Activated naive CD8-positive, alpha-beta T cell treated with anti-CD3 and anti-CD28 coated beads, Interleukin-2, amount 50 U/mL, for 16 hours (primary cell): ENCODE measurements at regions not wholly inside any gene's neighbourhood (a gene's known extent, or its start where the extent isn't known, plus 50 kb on each side); places are given as distances from the start of the nearest gene placed in this dataset.

Experiments used
- DNase-seq: peaks from one replicate; pipeline ENCODE4 v3.0.0-alpha.2; 2020; ENCODE audit warnings: low read depth, low spot score

DNA sequence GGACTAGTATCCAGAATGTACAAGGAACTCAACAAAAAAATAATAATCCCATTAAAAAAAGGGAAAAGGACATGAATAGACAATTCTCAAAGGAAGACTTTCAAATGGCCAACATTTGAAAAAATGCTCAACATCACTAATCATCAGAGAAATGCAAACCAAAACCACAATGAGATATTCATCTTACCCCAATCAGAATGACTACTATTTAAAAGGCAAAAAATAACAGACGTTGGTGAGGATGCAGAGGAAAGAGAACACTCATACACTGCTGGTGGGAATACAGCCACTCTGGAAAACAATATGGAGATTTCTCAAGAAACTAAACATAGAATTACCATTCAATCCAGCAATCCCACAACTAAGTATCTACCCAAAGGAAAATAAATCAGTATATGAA is 133.1 kb downstream of the KDR start:
- DNase-seq, result no peak

GRCh38 chr4:54988655-54989054 is 136.7 kb downstream of the KDR start:
- no peak for DNase-seq

DNA sequence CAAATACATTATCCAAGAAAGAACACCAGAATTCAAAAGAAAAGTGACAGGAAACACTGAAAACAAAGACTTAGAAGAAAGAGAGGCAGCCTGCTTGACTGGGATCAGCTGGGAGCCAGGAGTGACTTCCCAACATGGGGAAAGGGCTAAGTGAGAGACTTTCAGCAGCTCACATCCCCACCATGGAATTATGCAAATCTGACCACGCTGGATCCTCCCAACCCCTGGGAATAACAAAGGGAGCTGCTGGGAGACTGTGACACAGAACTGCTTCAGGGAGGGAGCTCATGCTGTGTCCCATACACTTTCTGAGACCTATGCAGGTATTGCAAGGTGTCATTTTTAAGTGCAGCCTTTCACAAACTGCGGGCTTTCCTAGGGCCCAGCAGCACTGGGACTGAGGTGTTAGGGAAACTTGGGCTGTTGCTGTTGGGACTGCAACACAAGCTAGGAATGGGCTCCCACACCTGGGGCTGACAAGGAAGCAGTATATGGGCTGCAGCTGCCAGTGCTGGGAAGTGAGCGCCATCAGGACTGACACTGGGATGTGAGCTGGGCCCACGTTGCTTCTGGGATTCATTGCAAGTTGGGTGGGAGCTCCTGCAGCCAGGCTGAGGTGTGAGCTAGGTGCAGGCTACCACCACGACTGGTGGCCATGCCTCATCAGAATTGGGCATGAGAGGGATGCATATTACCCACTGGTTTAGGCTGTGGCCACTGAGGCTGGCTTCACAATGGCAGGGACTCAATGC is 139.1 kb downstream of the KDR start:
- DNase-seq, result no peak

- no peak for DNase-seq
Observed at GRCh38 chr4:54976682-54977081, 148.7 kb downstream of the KDR start.

GRCh38 chr4:54976031-54976430 is 149.4 kb downstream of the KDR start:
- no peak for DNase-seq

- no peak for DNase-seq
Observed at GRCh38 chr4:54973784-54974183, 151.6 kb downstream of the KDR start.

DNA sequence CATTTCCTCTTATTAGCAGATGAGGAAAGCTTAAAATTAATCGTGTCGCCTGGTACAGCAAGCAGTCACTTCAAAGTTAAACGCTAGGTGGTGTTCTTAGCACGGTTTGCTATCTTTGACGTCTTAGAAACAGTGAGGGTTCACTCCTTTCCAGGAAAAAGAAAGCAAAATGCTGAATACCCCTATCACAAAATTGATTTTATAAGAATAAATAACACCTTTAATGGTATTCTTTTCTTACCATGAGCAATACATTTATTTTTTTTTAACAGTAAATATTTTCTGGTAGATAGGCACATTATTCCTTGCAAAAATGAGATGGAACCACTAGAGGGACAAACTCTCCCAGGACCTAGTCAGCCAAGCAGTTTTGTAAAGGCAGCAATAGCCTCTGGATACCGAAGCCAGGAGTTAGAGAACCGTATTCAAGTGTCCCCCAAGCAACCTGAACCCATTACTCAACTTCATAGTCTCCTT is 153.9 kb downstream of the KDR start:
- no peak for DNase-seq

GRCh38 chr4:54967289-54967688 is 158.1 kb downstream of the KDR start:
- no peak for DNase-seq

- no peak for DNase-seq
Observed at GRCh38 chr4:54961357-54961975, 163.9 kb downstream of the KDR start.

DNA sequence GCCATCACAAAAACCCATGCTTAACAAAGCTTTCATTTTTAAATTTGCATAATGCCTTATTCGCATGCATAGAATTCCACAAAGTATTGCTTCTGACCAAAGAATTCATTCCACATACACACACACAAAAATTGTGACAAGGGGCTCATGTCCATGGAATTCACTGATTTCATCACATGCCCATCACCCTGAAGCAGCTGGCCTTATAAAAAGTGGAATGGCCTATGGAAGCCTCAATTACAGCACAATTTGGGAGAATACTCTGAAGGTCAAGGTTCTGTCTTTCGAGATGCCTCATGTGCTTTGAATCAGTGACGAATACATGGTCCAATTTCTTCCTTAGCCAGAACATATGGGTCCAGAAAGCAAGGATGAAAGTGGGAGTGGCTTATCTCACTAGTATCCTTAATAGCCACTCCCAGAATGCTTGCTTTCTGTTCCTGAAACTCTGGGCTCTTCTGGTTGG is 165.7 kb downstream of the KDR start:
- no peak for DNase-seq

- no peak for DNase-seq
Observed at GRCh38 chr4:54959131-54959530, 166.3 kb downstream of the KDR start.

- DNase-seq, result no peak
Observed at GRCh38 chr4:54958236-54958635, 167.2 kb downstream of the KDR start.

GRCh38 chr4:54954656-54955388 is 170.6 kb downstream of the KDR start:
- no peak for DNase-seq

DNA sequence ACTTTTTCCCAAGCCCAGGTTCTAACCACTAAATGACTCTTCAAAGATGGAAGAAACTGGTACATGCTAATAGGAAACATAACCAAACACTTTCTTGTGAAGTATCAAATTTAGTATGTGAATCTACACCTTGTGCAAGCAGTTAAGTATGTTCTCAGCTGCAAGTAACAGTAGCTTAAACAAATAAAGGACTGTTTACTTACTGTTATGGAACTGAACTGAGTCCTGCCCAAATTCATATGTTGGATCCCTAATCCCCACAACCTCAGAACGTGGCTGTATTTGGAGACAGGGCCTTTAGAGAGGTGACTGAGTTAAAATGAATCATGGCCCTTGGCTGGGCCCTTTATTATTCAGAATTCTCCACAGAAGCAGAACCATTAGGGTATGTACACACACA is 178.7 kb downstream of the KDR start:
- no peak for DNase-seq

GRCh38 chr4:54945838-54946237 is 179.6 kb downstream of the KDR start:
- no peak for DNase-seq

DNA sequence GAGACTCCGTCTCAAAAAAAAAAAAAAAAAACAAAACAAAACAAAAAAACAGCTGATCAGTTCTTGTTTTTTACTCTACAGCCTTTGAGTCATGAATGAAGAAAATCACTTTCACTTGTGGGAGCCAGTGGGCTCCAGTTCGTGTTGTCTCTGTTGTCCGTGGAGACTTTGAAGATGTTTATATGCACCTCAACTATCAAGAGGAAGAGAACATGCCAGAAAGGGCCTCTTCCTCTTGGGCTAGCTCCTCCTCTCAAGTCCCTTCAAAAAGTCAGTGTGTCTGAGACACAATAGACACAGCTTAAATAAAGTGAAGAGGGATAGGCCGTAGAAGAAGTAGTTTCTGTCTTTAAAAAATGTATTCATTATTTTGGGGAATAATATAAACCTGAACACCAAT is 182.7 kb downstream of the KDR start:
- no peak for DNase-seq

GRCh38 chr4:54941994-54942552 is 183.3 kb downstream of the KDR start:
- DNase-seq, result no peak

- peak; percentile 53 for DNase-seq
Observed at GRCh38 chr4:54940996-54941865, 184.2 kb downstream of the KDR start.

DNA sequence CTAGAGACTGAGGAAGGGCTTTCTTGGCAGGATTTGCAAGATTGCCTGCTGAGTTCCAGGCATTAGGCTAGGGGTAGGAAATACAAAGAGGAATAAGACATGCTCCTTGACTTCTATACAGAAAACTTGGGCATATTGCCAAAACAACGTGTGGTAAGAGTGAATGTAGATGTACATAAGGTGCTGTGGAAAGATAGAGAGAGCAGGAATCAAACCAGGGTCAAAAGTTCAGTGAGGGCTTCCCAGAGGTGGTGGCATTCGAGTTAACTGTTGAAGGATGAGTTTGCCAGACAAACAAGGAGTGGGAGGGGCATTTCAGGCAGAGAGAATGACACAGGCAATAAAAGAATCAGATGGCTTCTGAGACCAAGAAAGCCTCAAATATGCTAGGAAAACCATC is 187.9 kb downstream of the KDR start:
- DNase-seq, result no peak

GRCh38 chr4:54933579-54933978 is 191.8 kb downstream of the KDR start:
- DNase-seq, result no peak

- DNase-seq, result no peak
Observed at GRCh38 chr4:54930226-54930625, 195.2 kb downstream of the KDR start.
